Body of pancreas (tissue), 4 donors: ENCODE measurements at regions not wholly inside any gene's neighbourhood (a gene's known extent, or its start where the extent isn't known, plus 50 kb on each side); places are given as distances from the start of the nearest gene placed in this dataset.

Experiments used
- ATAC-seq: fragments of 150-250 bp; one replicate; pipeline ENCODE4 v1.9.1; 2016
- DNase-seq, 4 donors: peaks; one replicate each; pipeline ENCODE4 v3.0.0-alpha.2; 2019
- H3K27ac ChIP-seq, 4 donors: fragments of 200-600 bp; sonication (generic); 1 replicate in 3 of 4; 2 replicates in 1 of 4; pipeline versions ENCODE4 v1.5.1 to v1.6.1; 2016 to 2019; ENCODE audit warnings: mild to moderate bottlenecking in 1 of 4, mixed read lengths in 1 of 4, moderate library complexity in 1 of 4
- H3K27me3 ChIP-seq, 2 donors: fragments of 200-600 bp; sonication (generic); one replicate each; pipeline ENCODE4 v1.6.0; 2016; ENCODE audit warnings: mild to moderate bottlenecking in 1 of 2
- H3K36me3 ChIP-seq, 2 donors: fragments of 200-600 bp; sonication (generic); replicated peaks in 1 of 2; 2 replicates each; pipeline ENCODE4 v1.5.1; 2016; ENCODE audit warnings: low read depth in 2 of 2; ENCODE audit not compliant: insufficient read depth in 1 of 2
- H3K4me1 ChIP-seq: fragments of 200-600 bp; sonication (generic); one replicate; pipeline ENCODE4 v1.6.0; 2016
- H3K4me3 ChIP-seq, 2 donors: fragments of 200-600 bp; sonication (generic); 1 replicate in 1 of 2; 2 replicates in 1 of 2; pipeline ENCODE4 v1.5.1; 2016 to 2019
- H3K9me3 ChIP-seq, 3 donors: fragments of 200-600 bp; sonication (generic); 1 replicate in 2 of 3; 2 replicates in 1 of 3; pipeline ENCODE4 v1.5.1; 2016
- POLR2A ChIP-seq, 3 donors: fragments of 450-650 bp; IDR thresholded peaks; one replicate each; pipeline ENCODE4 v1.6.1; 2016; ENCODE audit warnings: antibody characterized with exemption in 3 of 3, mild to moderate bottlenecking in 2 of 3
- WGBS, 2 donors: methylation state at CpG; one replicate each; pipeline ENCODE4 v1.1.5; 2017; 5-methylcytosine and 5-hydroxymethylcytosine counted together
- intact Hi-C: fragments of 100-400 bp; cut with DNase I; formaldehyde crosslinking; loops from one replicate; pipeline ENCODE4 v1.15.1; 2023
- TF ChIP-seq, protein P1 (sequence below), 7 experiments: fragments of 450-650 bp in 4 of 7; fragments of 200-600 bp in 3 of 7; sonication (generic) in 3 of 7; IDR thresholded peaks; one replicate each; pipeline ENCODE4 v1.5.1; 2016 to 2019; ENCODE audit warnings: antibody characterized with exemption in 7 of 7

DNA sequence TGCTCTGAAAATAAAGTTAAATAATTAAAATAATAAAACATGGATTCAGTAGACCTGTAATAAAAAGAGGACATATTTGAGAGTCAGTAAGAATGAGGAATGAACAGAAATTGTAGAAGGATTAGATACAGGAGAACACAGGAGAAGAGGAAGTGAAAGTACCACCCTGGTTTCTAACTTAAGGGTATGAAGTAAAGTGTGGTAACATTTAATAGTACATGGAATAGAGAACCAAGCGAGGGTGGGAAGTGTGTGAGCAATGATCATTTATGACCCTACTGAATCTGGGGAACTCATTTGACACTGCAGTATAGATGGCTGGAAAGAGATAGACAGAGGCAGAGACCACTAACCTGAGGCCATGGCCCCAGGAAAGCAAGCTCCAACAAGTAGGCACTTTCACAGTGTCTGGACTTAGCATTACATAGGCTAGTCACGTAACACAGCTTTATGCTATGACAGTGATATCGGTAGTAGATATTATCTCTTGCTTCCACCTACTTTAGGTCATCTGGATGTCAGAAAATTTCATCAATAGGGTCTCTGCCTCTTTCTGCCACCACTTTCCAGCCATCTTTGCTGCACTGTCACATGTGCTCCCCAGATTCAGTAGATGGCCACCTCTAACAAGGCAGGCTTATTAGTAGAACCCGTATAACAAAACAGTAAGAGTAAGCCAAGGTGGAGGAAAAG lies 633.9 kb upstream of the MIR17HG start:
- H3K27me3 ChIP-seq: no peaks in the 10 kb centered on the region
- ATAC-seq: no peak
- intact Hi-C loops: no loop called here
- H3K27ac ChIP-seq: no peak overlapping the region
- H3K36me3 ChIP-seq: no peaks in the 10 kb centered on the region
- H3K9me3 ChIP-seq: no peaks in the 10 kb centered on the region
- peaks cover 19% of the 10 kb centered on the region for H3K4me1 ChIP-seq
- no peak for DNase-seq
- WGBS, 2 donors: 83 to 92% methylated on average over 4 of the region's 4 CpGs
- TF ChIP-seq POLR2A (IDR thresholded peaks at IDR 0.05): no peak
- TF ChIP-seq, protein P1, sequence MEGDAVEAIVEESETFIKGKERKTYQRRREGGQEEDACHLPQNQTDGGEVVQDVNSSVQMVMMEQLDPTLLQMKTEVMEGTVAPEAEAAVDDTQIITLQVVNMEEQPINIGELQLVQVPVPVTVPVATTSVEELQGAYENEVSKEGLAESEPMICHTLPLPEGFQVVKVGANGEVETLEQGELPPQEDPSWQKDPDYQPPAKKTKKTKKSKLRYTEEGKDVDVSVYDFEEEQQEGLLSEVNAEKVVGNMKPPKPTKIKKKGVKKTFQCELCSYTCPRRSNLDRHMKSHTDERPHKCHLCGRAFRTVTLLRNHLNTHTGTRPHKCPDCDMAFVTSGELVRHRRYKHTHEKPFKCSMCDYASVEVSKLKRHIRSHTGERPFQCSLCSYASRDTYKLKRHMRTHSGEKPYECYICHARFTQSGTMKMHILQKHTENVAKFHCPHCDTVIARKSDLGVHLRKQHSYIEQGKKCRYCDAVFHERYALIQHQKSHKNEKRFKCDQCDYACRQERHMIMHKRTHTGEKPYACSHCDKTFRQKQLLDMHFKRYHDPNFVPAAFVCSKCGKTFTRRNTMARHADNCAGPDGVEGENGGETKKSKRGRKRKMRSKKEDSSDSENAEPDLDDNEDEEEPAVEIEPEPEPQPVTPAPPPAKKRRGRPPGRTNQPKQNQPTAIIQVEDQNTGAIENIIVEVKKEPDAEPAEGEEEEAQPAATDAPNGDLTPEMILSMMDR (IDR thresholded peaks at IDR 0.05): no peak
- no peak overlapping the region for H3K4me3 ChIP-seq

DNA sequence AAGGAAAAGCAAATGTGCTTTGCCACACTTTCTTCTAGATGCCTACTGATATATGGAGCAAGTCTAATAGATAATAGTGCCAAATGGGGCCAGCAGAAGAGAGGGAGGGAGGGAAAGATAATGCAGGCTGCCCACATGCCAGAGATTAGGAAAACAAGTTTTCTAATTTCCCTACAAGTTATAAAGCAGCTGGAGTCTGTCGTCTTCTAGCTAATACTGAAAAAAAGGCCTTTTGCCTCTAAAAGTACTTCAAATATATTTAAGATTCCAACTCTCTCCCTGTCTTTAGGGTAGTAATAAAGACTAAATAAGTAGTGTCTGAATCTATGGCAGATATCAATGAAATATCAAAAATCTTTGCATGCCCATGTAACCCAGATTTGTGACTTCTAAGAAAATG lies 632.0 kb upstream of the MIR17HG start:
- 81 to 87% methylated on average over 1 of the region's 1 CpG for WGBS, 2 donors
- ATAC-seq (no peak), DNase-seq (no peak)
- Histone ChIP-seq H3K9me3 (no peaks in the 10 kb centered on the region), H3K4me3 (no peak overlapping the region), H3K36me3 (no peaks in the 10 kb centered on the region), H3K27me3 (no peaks in the 10 kb centered on the region), H3K4me1 (peaks cover 19% of the 10 kb centered on the region), H3K27ac (no peak overlapping the region)
- intact Hi-C loops: no loop called here
- no peak for TF ChIP-seq POLR2A (IDR thresholded peaks at IDR 0.05)
- TF ChIP-seq, protein P1 (IDR thresholded peaks at IDR 0.05): no peak

DNA sequence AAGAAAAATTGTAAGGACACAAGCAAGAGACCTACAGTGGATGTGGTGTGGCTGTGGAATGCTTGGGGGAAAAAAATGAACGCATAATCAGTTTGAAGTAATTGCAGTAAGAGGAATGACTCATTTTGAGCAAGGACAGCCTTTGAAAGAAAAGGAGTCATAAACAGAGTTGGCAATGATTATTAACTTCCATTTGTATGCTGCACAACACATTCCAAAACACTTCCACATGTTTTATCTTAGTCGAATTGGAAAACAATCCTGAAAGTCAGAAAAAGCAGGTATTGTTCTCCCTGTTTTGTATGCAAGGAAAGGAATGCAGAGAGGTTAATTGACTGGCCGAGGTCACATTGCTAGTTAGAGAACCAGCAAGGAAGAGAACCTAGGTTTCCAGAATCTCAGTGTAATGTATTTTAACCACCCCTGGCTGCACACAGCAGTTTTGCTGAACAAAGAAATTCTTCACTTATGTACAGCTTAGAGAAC lies 630.0 kb upstream of the MIR17HG start:
- H3K27ac ChIP-seq: peak overlapping the region in 3 of 4 donors; percentile 38 to 79 (median 43)
- no peaks in the 10 kb centered on the region for H3K9me3 ChIP-seq
- H3K27me3 ChIP-seq: no peaks in the 10 kb centered on the region
- no peak overlapping the region for H3K4me3 ChIP-seq
- peaks cover 19% of the 10 kb centered on the region for H3K4me1 ChIP-seq
- TF ChIP-seq, protein P1 (IDR thresholded peaks at IDR 0.05): peak in 1 of 7 experiments; percentile 10
- TF ChIP-seq POLR2A (IDR thresholded peaks at IDR 0.05): no peak
- peak; percentile 89 for ATAC-seq
- intact Hi-C loops: no loop called here
- peak in 1 of 4 donors; percentile 19 for DNase-seq
- H3K36me3 ChIP-seq: no peaks in the 10 kb centered on the region
- WGBS, 2 donors: 30 to 35% methylated on average over 3 of the region's 3 CpGs

DNA sequence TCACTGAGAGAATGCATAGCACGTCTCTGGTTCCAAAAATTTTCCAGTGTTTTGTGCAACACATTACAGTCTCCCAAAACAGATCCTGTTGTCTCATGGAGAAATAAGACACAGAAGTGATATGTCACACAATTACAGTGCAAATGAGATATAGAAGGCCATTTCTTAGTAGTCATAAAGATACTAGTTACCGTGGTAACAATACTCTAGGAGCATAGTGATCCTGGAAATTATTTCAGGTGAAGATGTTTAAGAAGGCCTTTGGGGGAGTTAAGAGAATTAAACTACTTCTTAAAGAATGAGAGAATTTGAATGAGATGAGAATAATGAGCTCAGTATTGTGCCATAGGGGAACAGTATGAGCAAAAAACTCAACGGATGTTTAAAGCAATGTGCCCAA lies 628.0 kb upstream of the MIR17HG start:
- Histone ChIP-seq H3K27me3 (no peaks in the 10 kb centered on the region), H3K27ac (no peak overlapping the region), H3K9me3 (no peaks in the 10 kb centered on the region), H3K4me1 (peaks cover 19% of the 10 kb centered on the region), H3K4me3 (no peak overlapping the region), H3K36me3 (no peaks in the 10 kb centered on the region)
- ATAC-seq (no peak), DNase-seq (no peak)
- intact Hi-C loops: no loop called here
- TF ChIP-seq POLR2A (IDR thresholded peaks at IDR 0.05): no peak
- TF ChIP-seq, protein P1 (IDR thresholded peaks at IDR 0.05): no peak
- 84% methylated on average over 3 of the region's 3 CpGs for WGBS, 2 donors

DNA sequence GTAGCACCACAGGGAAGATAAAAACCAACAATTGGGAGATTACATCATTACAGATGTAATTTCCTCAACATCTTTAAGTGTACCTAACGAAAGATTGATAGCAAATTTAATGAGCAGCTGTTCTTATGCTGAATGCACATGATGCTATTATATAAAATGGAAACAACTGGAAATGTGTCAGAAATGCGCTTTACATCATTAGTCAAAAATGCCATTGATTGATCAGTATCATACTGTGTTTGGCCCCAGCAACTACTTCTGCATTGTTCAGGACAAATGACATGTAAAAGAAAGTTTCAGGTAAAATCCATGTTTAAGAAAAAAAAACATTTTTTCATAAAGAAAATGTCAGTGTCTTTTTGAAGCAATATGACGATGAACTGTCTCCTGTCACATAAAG lies 625.5 kb upstream of the MIR17HG start:
- no peak for TF ChIP-seq POLR2A (IDR thresholded peaks at IDR 0.05)
- TF ChIP-seq, protein P1 (IDR thresholded peaks at IDR 0.05): no peak
- H3K27ac ChIP-seq: no peak overlapping the region
- no peak overlapping the region for H3K4me3 ChIP-seq
- H3K4me1 ChIP-seq: peaks cover 10% of the 10 kb centered on the region
- WGBS, 2 donors: 61% methylated on average over 3 of the region's 3 CpGs
- intact Hi-C loops: no loop called here
- H3K27me3 ChIP-seq: no peaks in the 10 kb centered on the region
- H3K36me3 ChIP-seq: no peaks in the 10 kb centered on the region
- DNase-seq: no peak
- no peak for ATAC-seq
- no peaks in the 10 kb centered on the region for H3K9me3 ChIP-seq
